H1 (cell line): ENCODE measurements at regions not wholly inside any gene's neighbourhood (a gene's known extent, or its start where the extent isn't known, plus 50 kb on each side); places are given as distances from the start of the nearest gene placed in this dataset.

ENCODE experiments used
- CTCF ChIA-PET: fragments of 300-600 bp; sonication (Branson Sonifier 250); formaldehyde crosslinking; loops from one replicate; lab custom pipeline; 2021; ENCODE audit not compliant: partially characterized antibody; lab: Charles Lee
- POLR2A ChIA-PET: fragments of 300-600 bp; sonication (Branson Sonifier 250); formaldehyde crosslinking; loops from one replicate; lab custom pipeline; 2021; ENCODE audit warnings: inconsistent platforms; ENCODE audit not compliant: partially characterized antibody; lab: Charles Lee
- DNase-seq, 2 experiments: peaks; one replicate each; pipeline versions ENCODE4 v3.0.0 to v3.0.0-alpha.2; 2010 to 2022; ENCODE audit warnings: low spot score in 2 of 2, low read depth in 1 of 2, mixed read lengths in 1 of 2
- FAIRE-seq: peaks from 2 replicates; lab custom pipeline; 2011; peaks lifted over from hg19 to GRCh38; lab: Jason Lieb, UNC
- H2AFZ ChIP-seq: 2 replicates; pipeline ENCODE4 v1.8.1; 2012; ENCODE audit warnings: low read length, inconsistent platforms
- H2AK5ac ChIP-seq: 2 replicates; pipeline ENCODE4 v1.6.1; 2013; ENCODE audit warnings: low read depth, low read length
- H2BK120ac ChIP-seq: replicated peaks from 2 replicates; pipeline ENCODE3; 2013; ENCODE audit warnings: low read depth, low read length, inconsistent platforms
- H2BK12ac ChIP-seq: 2 replicates; pipeline ENCODE4 v1.6.1; 2013; ENCODE audit warnings: low read depth, low read length
- H2BK15ac ChIP-seq: 2 replicates; pipeline ENCODE4 v1.6.1; 2013; ENCODE audit warnings: low read length
- H2BK20ac ChIP-seq: 2 replicates; pipeline ENCODE4 v1.6.1; 2013; ENCODE audit warnings: low read length
- H2BK5ac ChIP-seq: 2 replicates; pipeline ENCODE4 v1.6.1; 2013; ENCODE audit warnings: low read depth, low read length
- H3K14ac ChIP-seq: 2 replicates; pipeline ENCODE4 v1.6.1; 2013; ENCODE audit warnings: inconsistent platforms; ENCODE audit not compliant: insufficient read length
- H3K18ac ChIP-seq: 2 replicates; pipeline ENCODE4 v1.6.1; 2013; ENCODE audit warnings: low read length; ENCODE audit errors: extremely low read depth
- H3K23ac ChIP-seq: 2 replicates; pipeline ENCODE4 v1.6.1; 2013; ENCODE audit warnings: inconsistent platforms; ENCODE audit not compliant: insufficient read length
- H3K23me2 ChIP-seq: 2 replicates; pipeline ENCODE4 v1.6.1; 2013; ENCODE audit warnings: low read depth, low read length
- H3K27ac ChIP-seq: 2 replicates; pipeline ENCODE4 v1.6.1; 2011; ENCODE audit warnings: low read depth, low read length, inconsistent platforms
- H3K27me3 ChIP-seq, 4 experiments: replicated peaks in 1 of 4; 1 replicate in 1 of 4; 2 replicates in 3 of 4; pipeline versions ENCODE4 v1.6.1 to v1.8.1; 2011 to 2013; ENCODE audit warnings: low read length in 3 of 4, mild to moderate bottlenecking in 3 of 4, inconsistent platforms in 2 of 4, mixed read lengths in 2 of 4, moderate library complexity in 1 of 4; ENCODE audit not compliant: control insufficient read depth in 3 of 4, insufficient read depth in 3 of 4; ENCODE audit errors: extremely low read depth in 1 of 4
- H3K36me3 ChIP-seq, 4 experiments: 2 replicates each; pipeline versions ENCODE4 v1.6.1 to v1.8.1; 2011 to 2013; ENCODE audit warnings: mild to moderate bottlenecking in 4 of 4, low read length in 3 of 4, moderate library complexity in 2 of 4, control low read depth in 1 of 4, inconsistent platforms in 1 of 4; ENCODE audit not compliant: insufficient read depth in 4 of 4, control insufficient read depth in 2 of 4
- H3K4ac ChIP-seq: replicated peaks from 2 replicates; pipeline ENCODE3; 2013; ENCODE audit warnings: low read length, low read depth, mixed read lengths, inconsistent platforms; ENCODE audit not compliant: insufficient read length
- H3K4me1 ChIP-seq, 4 experiments: replicated peaks in 1 of 4; 1 replicate in 1 of 4; 2 replicates in 3 of 4; pipeline versions ENCODE4 v1.6.1 to v1.8.1; 2011 to 2013; ENCODE audit warnings: low read length in 3 of 4, inconsistent platforms in 2 of 4, mixed read lengths in 1 of 4; ENCODE audit not compliant: insufficient read depth in 4 of 4, control insufficient read depth in 3 of 4
- H3K4me2 ChIP-seq, 2 experiments: 2 replicates each; pipeline versions ENCODE4 v1.6.1 to v1.8.1; 2011 to 2013; ENCODE audit warnings: low read depth in 2 of 2, low read length in 2 of 2, control low read depth in 1 of 2, inconsistent platforms in 1 of 2, mild to moderate bottlenecking in 1 of 2; ENCODE audit not compliant: insufficient read depth in 1 of 2
- H3K4me3 ChIP-seq, 4 experiments: fragments of 200-600, 300-600 bp in 1 of 4; sonication (generic), shearing (Covaris generic), sonication (Bioruptor Twin) in 1 of 4; 2 replicates each; pipeline versions ENCODE4 v1.5.1 to v1.8.1; 2011 to 2016; ENCODE audit warnings: low read length in 4 of 4, low read depth in 3 of 4, control low read depth in 2 of 4, inconsistent platforms in 2 of 4, mild to moderate bottlenecking in 2 of 4, mixed read lengths in 1 of 4, moderate library complexity in 1 of 4; ENCODE audit not compliant: insufficient read depth in 2 of 4; ENCODE audit errors: extremely low read depth in 1 of 4
- H3K56ac ChIP-seq: replicated peaks from 2 replicates; pipeline ENCODE3; 2013; ENCODE audit warnings: low read depth, mild to moderate bottlenecking, mixed read lengths, low read length, inconsistent platforms; ENCODE audit not compliant: insufficient read length
- H3K79me1 ChIP-seq: 2 replicates; pipeline ENCODE4 v1.6.1; 2013; ENCODE audit warnings: low read depth, low read length, control low read depth
- H3K79me2 ChIP-seq, 2 experiments: 2 replicates each; pipeline versions ENCODE4 v1.6.1 to v1.8.1; 2012 to 2013; ENCODE audit warnings: low read length in 2 of 2, mild to moderate bottlenecking in 2 of 2, inconsistent platforms in 1 of 2; ENCODE audit not compliant: insufficient read depth in 2 of 2, control insufficient read depth in 1 of 2
- H3K9ac ChIP-seq, 4 experiments: replicated peaks in 1 of 4; 1 replicate in 1 of 4; 2 replicates in 3 of 4; pipeline versions ENCODE4 v1.6.1 to v1.8.1; 2011 to 2013; ENCODE audit warnings: low read depth in 3 of 4, low read length in 3 of 4, control low read depth in 2 of 4, mild to moderate bottlenecking in 2 of 4, moderate library complexity in 2 of 4, inconsistent platforms in 1 of 4; ENCODE audit errors: extremely low read depth in 1 of 4
- H3K9me3 ChIP-seq, 2 experiments: 2 replicates each; pipeline versions ENCODE4 v1.6.1 to v1.8.1; 2012 to 2013; ENCODE audit warnings: mild to moderate bottlenecking in 2 of 2, moderate library complexity in 2 of 2, control low read depth in 1 of 2, inconsistent platforms in 1 of 2, low read depth in 1 of 2, low read length in 1 of 2, mixed read lengths in 1 of 2; ENCODE audit not compliant: insufficient read depth in 2 of 2
- H4K20me1 ChIP-seq, 2 experiments: replicated peaks in 1 of 2; 2 replicates each; pipeline versions ENCODE3 to v1.8.1; 2011 to 2013; ENCODE audit warnings: inconsistent platforms in 2 of 2, low read length in 2 of 2, mild to moderate bottlenecking in 1 of 2; ENCODE audit not compliant: insufficient read depth in 2 of 2, control insufficient read depth in 1 of 2
- H4K5ac ChIP-seq: 2 replicates; pipeline ENCODE4 v1.6.1; 2013; ENCODE audit warnings: low read length, low read depth, mixed read lengths, inconsistent platforms; ENCODE audit not compliant: insufficient read length
- H4K8ac ChIP-seq: 2 replicates; pipeline ENCODE4 v1.8.0; 2013; ENCODE audit warnings: mild to moderate bottlenecking, moderate library complexity, low read length, inconsistent platforms; ENCODE audit not compliant: insufficient read depth; ENCODE audit errors: extremely low read depth
- H4K91ac ChIP-seq: replicated peaks from 2 replicates; pipeline ENCODE3; 2013; ENCODE audit warnings: low read length, mixed read lengths, inconsistent platforms; ENCODE audit not compliant: insufficient read length
- RAD21 ChIP-seq, 2 experiments: IDR thresholded peaks in 1 of 2; conservative IDR thresholded peaks in 1 of 2; 2 replicates each; pipeline ENCODE4 v1.6.1; 2011; ENCODE audit warnings: low read depth in 2 of 2, low read length in 2 of 2, improper control_type of control experiment in 1 of 2, inconsistent platforms in 1 of 2, mild to moderate bottlenecking in 1 of 2, moderate library complexity in 1 of 2
- SP4 ChIP-seq: IDR thresholded peaks from 2 replicates; pipeline ENCODE4 v1.6.1; 2012; ENCODE audit warnings: low read length, inconsistent platforms
- TAF7 ChIP-seq: optimal IDR thresholded peaks from 2 replicates; pipeline ENCODE3; 2011; ENCODE audit warnings: low read depth, mild to moderate bottlenecking, inconsistent platforms, low read length, moderate library complexity, borderline replicate concordance
- YY1 ChIP-seq: IDR thresholded peaks from 2 replicates; pipeline ENCODE4 v1.6.1; 2011; ENCODE audit warnings: low read depth, mild to moderate bottlenecking, low read length
- WGBS, 2 experiments: shearing (Covaris generic) in 1 of 2; methylation state at CpG; one replicate each; pipeline versions ENCODE4 v1.1.6 to v1.1.7; 2013 to 2015; ENCODE audit warnings: low lambda C conversion rate in 2 of 2, mixed read lengths in 2 of 2, inconsistent platforms in 1 of 2, low coverage in 1 of 2, missing lambda C conversion rate in 1 of 2; ENCODE audit not compliant: insufficient replicate concordance in 2 of 2, insufficient coverage in 1 of 2, insufficient read length in 1 of 2; ENCODE audit errors: extremely low coverage in 1 of 2, missing lambda C conversion rate in 1 of 2; 5-methylcytosine and 5-hydroxymethylcytosine counted together

DNA sequence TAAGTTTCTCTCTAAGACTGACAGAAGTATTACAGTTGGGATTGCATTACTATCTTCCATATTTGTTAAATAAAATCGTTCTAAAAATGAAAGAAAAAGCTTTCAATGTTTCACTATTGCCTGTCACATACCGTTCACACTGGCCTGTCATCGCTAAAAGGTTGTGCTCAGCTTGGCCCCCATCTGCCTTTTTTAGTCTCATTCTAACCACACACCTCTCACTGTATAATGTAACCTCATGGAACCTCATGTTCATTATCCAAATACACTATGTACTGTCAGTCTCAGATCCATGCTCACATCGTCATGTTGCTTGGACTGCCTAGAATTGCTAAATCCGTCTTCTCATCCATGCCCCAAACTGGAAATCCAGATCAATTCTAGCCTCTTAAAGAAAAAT is 637.8 kb upstream of the ROBO1 start:
- no peaks in the 10 kb centered on the region for H3K79me1 ChIP-seq
- H4K20me1 ChIP-seq, result no peaks in the 10 kb centered on the region
- peak; percentile 24 for FAIRE-seq
- no peaks in the 10 kb centered on the region for H3K23me2 ChIP-seq
- H3K4ac ChIP-seq, result no peak overlapping the region
- no peak overlapping the region for H2BK120ac ChIP-seq
- no peaks in the 10 kb centered on the region for H3K79me2 ChIP-seq
- H3K4me3 ChIP-seq, result no peak overlapping the region
- no peaks in the 10 kb centered on the region for H3K27me3 ChIP-seq
- no peaks in the 10 kb centered on the region for H3K36me3 ChIP-seq
- H3K9ac ChIP-seq, result no peak overlapping the region
- ChIA-PET CTCF (no interaction called here), POLR2A (no interaction called here)
- no peak overlapping the region; the same call in 1 of the 2 replicates for H2AFZ ChIP-seq
- H4K8ac ChIP-seq, result no peak overlapping the region
- no peak for DNase-seq
- no peak overlapping the region for H2BK5ac ChIP-seq
- no peak overlapping the region for H4K91ac ChIP-seq
- no peak overlapping the region for H2BK15ac ChIP-seq
- no peak overlapping the region for H3K56ac ChIP-seq
- H2BK12ac ChIP-seq, result no peak overlapping the region
- TF ChIP-seq RAD21 (IDR thresholded peaks at IDR 0.05 in 1 of 2, conservative IDR thresholded peaks at IDR 0.05 in 1 of 2; ENCODE audit: low read depth in 2 of 2, low read length in 2 of 2), result no peak
- no peak for TF ChIP-seq SP4
- no peak for TF ChIP-seq YY1
- TF ChIP-seq TAF7, result no peak
- TF ChIP-seq, all 59 proteins: peak for 0
- Histone ChIP-seq H3K4me2 (no peak overlapping the region), H3K14ac (no peak overlapping the region), H3K9me3 (no peaks in the 10 kb centered on the region), H3K27ac (no peak overlapping the region), H3K23ac (no peak overlapping the region), H2AK5ac (no peak overlapping the region), H3K4me1 (no peaks in the 10 kb centered on the region), H4K5ac (no peak overlapping the region), H2BK20ac (no peak overlapping the region), H3K18ac (no peak overlapping the region)
- 89% methylated on average over 5 of the region's 5 CpGs; no CpG with 5 or more reads in 1 of the 2 experiments for WGBS, 2 experiments
